Lower leg skin (tissue), 4 donors: ENCODE measurements at regions not wholly inside any gene's neighbourhood (a gene's known extent, or its start where the extent isn't known, plus 50 kb on each side); places are given as distances from the start of the nearest gene placed in this dataset.
"Not testable (repeated sequence)": the region's sequence is repeated elsewhere in the genome, so short reads cannot be mapped to it uniquely, and the experiment has no call there.

Experiments used
- DNase-seq, 2 donors: peaks; one replicate each; pipeline ENCODE4 v3.0.0-alpha.2; 2019; ENCODE audit warnings: low spot score in 2 of 2
- H3K4me3 ChIP-seq: fragments of 200-600 bp; sonication (generic); 2 replicates; pipeline ENCODE4 v1.5.1; 2017; ENCODE audit warnings: mild to moderate bottlenecking, low read depth; ENCODE audit not compliant: poor library complexity, severe bottlenecking
- POLR2A ChIP-seq, 2 donors: fragments of 450-650 bp; IDR thresholded peaks; one replicate each; pipeline ENCODE4 v1.6.1; 2016 to 2017; ENCODE audit warnings: antibody characterized with exemption in 2 of 2, mild to moderate bottlenecking in 1 of 2, moderate library complexity in 1 of 2
- WGBS, 2 donors: methylation state at CpG; one replicate each; pipeline ENCODE4 v1.1.5; 2018; 5-methylcytosine and 5-hydroxymethylcytosine counted together
- intact Hi-C: fragments of 100-400 bp; cut with DNase I; formaldehyde crosslinking; loops from one replicate; pipeline ENCODE4 v1.15.0; 2023; ENCODE audit warnings: low total_unique reads
- TF ChIP-seq, protein P1 (sequence below), 3 donors: fragments of 450-650 bp; IDR thresholded peaks; one replicate each; pipeline ENCODE4 v1.5.1; 2016; ENCODE audit warnings: antibody characterized with exemption in 3 of 3, mild to moderate bottlenecking in 3 of 3, moderate library complexity in 2 of 3

DNA sequence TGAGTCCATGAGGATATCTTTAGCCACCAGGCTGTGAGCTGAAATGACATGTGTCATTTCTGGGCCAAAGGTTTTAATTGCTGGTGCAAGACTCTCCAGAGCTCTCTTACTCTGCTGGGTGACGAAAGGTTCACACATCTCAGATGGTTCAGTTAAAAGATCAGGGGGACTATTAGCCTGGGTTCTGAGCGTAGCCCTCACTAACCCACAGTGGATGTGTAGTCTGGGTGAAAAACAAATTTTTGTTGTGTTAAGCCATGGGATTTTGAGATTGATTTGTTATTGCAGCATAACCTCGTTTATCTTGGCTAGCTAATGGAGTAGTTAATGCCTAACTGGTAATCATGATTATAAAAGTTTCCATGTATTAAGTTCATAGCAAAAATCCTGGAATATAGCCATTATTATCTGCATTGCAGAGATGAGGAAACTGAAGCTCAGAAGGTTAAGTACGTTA, 251.5 kb downstream of the RMST start:
- TF ChIP-seq, protein P1, sequence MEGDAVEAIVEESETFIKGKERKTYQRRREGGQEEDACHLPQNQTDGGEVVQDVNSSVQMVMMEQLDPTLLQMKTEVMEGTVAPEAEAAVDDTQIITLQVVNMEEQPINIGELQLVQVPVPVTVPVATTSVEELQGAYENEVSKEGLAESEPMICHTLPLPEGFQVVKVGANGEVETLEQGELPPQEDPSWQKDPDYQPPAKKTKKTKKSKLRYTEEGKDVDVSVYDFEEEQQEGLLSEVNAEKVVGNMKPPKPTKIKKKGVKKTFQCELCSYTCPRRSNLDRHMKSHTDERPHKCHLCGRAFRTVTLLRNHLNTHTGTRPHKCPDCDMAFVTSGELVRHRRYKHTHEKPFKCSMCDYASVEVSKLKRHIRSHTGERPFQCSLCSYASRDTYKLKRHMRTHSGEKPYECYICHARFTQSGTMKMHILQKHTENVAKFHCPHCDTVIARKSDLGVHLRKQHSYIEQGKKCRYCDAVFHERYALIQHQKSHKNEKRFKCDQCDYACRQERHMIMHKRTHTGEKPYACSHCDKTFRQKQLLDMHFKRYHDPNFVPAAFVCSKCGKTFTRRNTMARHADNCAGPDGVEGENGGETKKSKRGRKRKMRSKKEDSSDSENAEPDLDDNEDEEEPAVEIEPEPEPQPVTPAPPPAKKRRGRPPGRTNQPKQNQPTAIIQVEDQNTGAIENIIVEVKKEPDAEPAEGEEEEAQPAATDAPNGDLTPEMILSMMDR (IDR thresholded peaks at IDR 0.05): no peak
- TF ChIP-seq POLR2A (IDR thresholded peaks at IDR 0.05): no peak
- intact Hi-C loops: no loop called here
- 69 to 73% methylated on average over 4 of the region's 4 CpGs for WGBS, 2 donors
- H3K4me3 ChIP-seq: no peak overlapping the region
- no peak for DNase-seq

DNA sequence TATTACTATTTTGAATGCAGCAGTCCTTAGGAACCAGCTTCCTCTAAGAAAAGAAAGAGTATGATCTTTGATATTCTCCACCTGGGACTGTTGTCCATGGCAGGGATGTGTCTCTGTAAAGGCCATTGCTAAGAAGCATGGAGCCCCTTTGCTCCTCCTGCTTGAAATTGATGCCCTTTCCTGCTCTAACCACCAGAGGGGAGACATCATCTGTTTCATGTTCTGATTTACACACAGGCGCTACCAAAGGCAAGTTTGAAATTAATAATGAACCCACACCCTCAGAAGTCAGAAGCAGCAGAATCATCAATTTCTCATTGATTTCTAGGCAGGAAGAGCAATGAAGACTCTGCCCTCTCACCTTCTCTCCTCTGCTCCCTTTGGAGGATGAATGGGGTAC, 253.8 kb downstream of the RMST start:
- intact Hi-C loops: no loop called here
- WGBS, 2 donors: 58 to 67% methylated on average over 1 of the region's 1 CpG
- TF ChIP-seq, protein P1 (IDR thresholded peaks at IDR 0.05): no peak
- no peak for TF ChIP-seq POLR2A (IDR thresholded peaks at IDR 0.05)
- DNase-seq: no peak
- H3K4me3 ChIP-seq: no peak overlapping the region

DNA sequence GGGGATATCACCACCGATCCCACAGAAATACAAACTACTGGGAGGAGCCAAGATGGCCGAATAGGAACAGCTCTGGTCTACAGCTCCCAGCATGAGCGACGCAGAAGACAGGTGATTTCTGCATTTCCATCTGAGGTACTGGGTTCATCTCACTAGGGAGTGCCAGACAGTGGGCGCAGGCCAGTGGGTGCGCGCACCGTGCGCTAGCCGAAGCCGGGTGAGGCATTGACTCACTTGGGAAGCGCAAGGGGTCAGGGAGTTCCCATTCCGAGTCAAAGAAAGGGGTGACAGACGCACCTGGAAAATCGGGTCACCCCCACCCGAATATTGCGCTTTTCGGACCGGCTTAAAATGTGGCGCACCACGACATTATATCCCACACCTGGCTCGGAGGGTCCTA, 261.2 kb downstream of the RMST start:
- intact Hi-C loops, H3K4me3 ChIP-seq, DNase-seq: not testable (repeated sequence)
- 91 to 93% methylated on average over 21 of the region's 22 CpGs for WGBS, 2 donors

DNA sequence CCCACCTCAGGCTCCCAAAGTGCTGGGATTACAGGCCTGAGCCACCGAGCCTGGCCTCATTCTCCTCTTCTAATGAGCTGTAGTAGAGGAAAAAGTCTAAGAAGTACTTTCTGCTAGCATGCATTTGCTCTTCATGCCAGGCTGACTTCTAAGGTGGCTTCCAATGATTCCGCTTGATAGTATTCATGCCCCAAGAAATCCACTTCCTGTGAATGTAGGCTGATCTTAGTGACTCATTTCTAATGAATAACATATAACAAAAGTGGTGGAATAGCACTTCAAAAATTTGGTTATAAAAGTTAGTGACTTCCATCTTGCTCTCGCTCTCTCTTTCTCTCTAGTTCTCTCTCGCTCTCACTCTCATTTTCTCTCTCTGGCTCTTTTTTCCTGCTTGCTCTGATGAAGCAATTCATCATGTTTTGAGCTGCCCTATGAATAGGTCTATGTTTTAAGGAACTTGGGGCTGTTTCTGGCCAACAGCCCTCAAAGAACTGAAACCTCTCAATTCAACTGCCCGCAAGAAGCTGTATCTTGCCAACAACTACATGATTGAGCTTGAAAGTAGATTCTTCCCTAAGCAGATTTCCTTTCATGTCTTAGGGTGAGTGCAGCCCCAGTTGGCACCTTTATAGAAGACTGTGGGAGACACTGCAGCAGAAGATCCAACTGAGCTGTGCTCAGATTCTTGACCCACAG, 282.9 kb downstream of the RMST start:
- no peak for DNase-seq

DNA sequence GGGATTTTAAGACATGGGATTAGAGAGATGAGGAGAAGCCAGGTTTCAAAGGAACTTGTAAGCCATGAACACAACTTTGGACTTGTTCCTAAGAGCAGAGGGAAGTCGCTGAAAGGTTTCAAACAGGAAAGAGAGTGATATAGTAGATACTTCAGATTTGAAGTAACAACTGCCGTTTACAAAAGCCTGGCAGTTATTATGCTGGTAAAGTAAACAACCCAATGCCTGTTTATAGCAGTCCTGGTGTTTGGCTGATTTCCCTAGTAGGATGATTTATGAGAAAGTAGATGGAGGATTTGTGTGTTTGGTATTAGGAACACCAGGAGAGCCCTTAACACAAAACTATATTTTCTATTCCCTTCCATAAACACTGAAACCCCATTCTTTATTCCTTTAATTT, 285.7 kb downstream of the RMST start:
- TF ChIP-seq POLR2A (IDR thresholded peaks at IDR 0.05): no peak
- 22 to 35% methylated on average over 2 of the region's 2 CpGs for WGBS, 2 donors
- intact Hi-C loops: no loop called here
- no peak overlapping the region for H3K4me3 ChIP-seq
- no peak for DNase-seq

More for the DNA sequence above, 282.9 kb downstream of the RMST start:
- intact Hi-C loops: no loop called here
- TF ChIP-seq, protein P1 (IDR thresholded peaks at IDR 0.05): no peak
- no peak for TF ChIP-seq POLR2A (IDR thresholded peaks at IDR 0.05)
- WGBS, 2 donors: 81% methylated on average over 5 of the region's 5 CpGs
- no peak overlapping the region for H3K4me3 ChIP-seq

DNA sequence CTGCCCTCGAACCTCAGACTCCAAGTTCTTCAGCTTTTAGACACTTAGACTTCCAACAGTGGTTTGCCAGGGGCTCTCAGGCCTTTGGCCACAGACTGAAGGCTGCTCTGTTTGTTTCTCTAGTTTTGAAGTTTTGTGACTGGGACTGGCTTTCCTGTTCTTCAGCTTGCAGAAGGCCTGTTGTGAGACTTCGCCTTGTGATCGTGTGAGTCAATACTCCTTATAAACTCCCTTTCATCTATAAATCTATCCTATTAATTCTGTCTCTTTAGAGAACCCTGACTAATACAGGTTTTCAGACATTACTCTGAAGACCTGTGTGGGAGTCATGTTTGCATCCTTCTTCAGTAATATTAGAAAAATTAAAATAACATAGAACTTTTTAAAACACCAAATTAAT, 289.1 kb downstream of the RMST start:
- H3K4me3 ChIP-seq: no peak overlapping the region
- intact Hi-C loops: no loop called here
- no peak for TF ChIP-seq POLR2A (IDR thresholded peaks at IDR 0.05)
- TF ChIP-seq, protein P1 (IDR thresholded peaks at IDR 0.05): no peak
- no peak for DNase-seq
- WGBS, 2 donors: 70 to 71% methylated on average over 3 of the region's 3 CpGs

DNA sequence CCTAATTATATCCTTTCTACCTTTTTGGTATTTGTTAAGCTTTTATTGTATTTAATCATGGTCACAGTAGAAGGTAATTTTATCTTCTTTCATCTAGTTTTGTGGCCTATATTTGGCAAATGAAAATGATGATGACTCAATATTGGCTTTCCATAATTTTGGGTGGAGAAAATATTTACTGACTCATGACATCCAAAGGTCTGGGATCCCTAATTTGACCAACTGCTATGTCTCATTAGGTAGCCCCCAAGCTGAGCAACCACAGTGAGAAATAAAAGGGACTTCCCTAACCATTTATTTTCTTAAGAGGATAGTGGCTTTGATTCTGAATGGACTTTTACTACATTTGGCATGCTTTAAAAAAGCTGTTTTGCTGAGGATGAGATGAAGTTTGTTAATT, 289.5 kb downstream of the RMST start:
- no peak overlapping the region for H3K4me3 ChIP-seq
- DNase-seq: no peak
- TF ChIP-seq, protein P1 (IDR thresholded peaks at IDR 0.05): no peak
- no peak for TF ChIP-seq POLR2A (IDR thresholded peaks at IDR 0.05)
- intact Hi-C loops: no loop called here
